Type B pancreatic cell (in vitro differentiated cells): ENCODE measurements at regions not wholly inside any gene's neighbourhood (a gene's known extent, or its start where the extent isn't known, plus 50 kb on each side); places are given as distances from the start of the nearest gene placed in this dataset.
"Not testable (repeated sequence)": the region's sequence is repeated elsewhere in the genome, so short reads cannot be mapped to it uniquely, and the experiment has no call there.

Experiments used
- DNase-seq: peaks from one replicate; pipeline ENCODE4 v3.0.0; 2021; ENCODE audit warnings: mixed read lengths; ENCODE audit not compliant: unreplicated experiment; ENCODE audit errors: extremely low spot score
- H3K27ac Mint-ChIP-seq: 2 replicates; pipeline ENCODE4 v1.8.0; 2021; ENCODE audit warnings: mild to moderate bottlenecking, mixed read lengths
- H3K27me3 Mint-ChIP-seq: 2 replicates; pipeline ENCODE4 v1.8.0; 2021; ENCODE audit warnings: mixed read lengths
- H3K36me3 Mint-ChIP-seq: 2 replicates; pipeline ENCODE4 v1.8.0; 2021; ENCODE audit warnings: mixed read lengths
- H3K4me1 Mint-ChIP-seq: one replicate; pipeline ENCODE4 v1.8.0; 2021; ENCODE audit warnings: mixed read lengths; ENCODE audit not compliant: unreplicated experiment
- H3K4me3 Mint-ChIP-seq: 2 replicates; pipeline ENCODE4 v1.8.0; 2021; ENCODE audit warnings: mild to moderate bottlenecking, mixed read lengths
- H3K9me3 Mint-ChIP-seq: 2 replicates; pipeline ENCODE4 v1.8.0; 2021; ENCODE audit warnings: mixed read lengths
- TF ChIP-seq, protein P1 (sequence below): fragments of 200-600 bp; sonication (generic); conservative IDR thresholded peaks from 2 replicates; pipeline ENCODE4 v1.5.0; 2021; ENCODE audit warnings: antibody characterized with exemption, mild to moderate bottlenecking

DNA sequence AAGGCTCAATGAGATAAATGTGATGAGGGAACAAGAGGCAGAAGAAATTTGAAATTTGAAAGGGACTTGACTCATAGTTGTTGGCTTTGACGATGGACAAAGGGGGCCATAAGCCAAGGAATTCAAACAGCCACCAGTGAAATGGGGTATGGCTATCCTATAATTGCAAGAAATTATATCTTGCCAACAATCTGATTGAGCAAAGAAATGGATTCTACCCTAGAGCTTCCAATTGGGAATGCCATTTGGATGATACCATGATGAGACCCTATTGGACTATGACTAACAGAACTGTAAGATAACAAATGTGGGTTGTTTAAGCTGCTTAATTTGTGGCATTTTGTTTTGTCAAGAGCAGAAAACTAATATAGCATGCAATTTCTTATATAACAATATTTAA lies 270.1 kb upstream of the ARSJ start:
- peaks cover 4% of the 10 kb centered on the region for H3K27me3 Mint-ChIP-seq
- no peak for DNase-seq

DNA sequence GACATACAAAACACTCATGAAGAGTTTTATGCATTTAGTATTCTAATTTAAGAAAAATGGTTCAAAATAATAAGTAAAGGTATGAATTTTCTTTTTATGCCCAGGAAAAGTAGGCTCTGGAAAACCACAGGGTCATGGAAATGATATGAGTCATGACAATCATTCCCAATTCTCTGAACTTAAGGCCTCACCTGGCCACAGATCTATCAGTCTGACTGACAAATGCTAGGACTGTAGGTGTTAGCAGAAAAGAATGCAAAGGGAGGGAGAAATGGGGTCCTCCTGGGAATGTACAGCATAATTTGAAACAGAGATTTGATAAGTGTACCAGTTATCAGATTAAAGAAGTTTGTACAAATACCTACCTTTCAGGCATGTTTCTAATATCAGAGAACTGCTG lies 270.5 kb upstream of the ARSJ start:
- TF ChIP-seq, protein P1, sequence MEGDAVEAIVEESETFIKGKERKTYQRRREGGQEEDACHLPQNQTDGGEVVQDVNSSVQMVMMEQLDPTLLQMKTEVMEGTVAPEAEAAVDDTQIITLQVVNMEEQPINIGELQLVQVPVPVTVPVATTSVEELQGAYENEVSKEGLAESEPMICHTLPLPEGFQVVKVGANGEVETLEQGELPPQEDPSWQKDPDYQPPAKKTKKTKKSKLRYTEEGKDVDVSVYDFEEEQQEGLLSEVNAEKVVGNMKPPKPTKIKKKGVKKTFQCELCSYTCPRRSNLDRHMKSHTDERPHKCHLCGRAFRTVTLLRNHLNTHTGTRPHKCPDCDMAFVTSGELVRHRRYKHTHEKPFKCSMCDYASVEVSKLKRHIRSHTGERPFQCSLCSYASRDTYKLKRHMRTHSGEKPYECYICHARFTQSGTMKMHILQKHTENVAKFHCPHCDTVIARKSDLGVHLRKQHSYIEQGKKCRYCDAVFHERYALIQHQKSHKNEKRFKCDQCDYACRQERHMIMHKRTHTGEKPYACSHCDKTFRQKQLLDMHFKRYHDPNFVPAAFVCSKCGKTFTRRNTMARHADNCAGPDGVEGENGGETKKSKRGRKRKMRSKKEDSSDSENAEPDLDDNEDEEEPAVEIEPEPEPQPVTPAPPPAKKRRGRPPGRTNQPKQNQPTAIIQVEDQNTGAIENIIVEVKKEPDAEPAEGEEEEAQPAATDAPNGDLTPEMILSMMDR = no peak
- no peak for DNase-seq
- H3K4me3 Mint-ChIP-seq = no peak overlapping the region
- no peak overlapping the region for H3K27ac Mint-ChIP-seq
- H3K4me1 Mint-ChIP-seq = peaks cover 6% of the 10 kb centered on the region
- H3K36me3 Mint-ChIP-seq = no peaks in the 10 kb centered on the region
- H3K9me3 Mint-ChIP-seq = peaks cover 5% of the 10 kb centered on the region
- peaks cover 4% of the 10 kb centered on the region for H3K27me3 Mint-ChIP-seq

More for the DNA sequence above, 270.1 kb upstream of the ARSJ start:
- peaks cover 5% of the 10 kb centered on the region for H3K9me3 Mint-ChIP-seq
- H3K27ac Mint-ChIP-seq = no peak overlapping the region
- TF ChIP-seq, protein P1 = no peak
- no peaks in the 10 kb centered on the region for H3K36me3 Mint-ChIP-seq
- peaks cover 6% of the 10 kb centered on the region for H3K4me1 Mint-ChIP-seq
- H3K4me3 Mint-ChIP-seq = no peak overlapping the region

DNA sequence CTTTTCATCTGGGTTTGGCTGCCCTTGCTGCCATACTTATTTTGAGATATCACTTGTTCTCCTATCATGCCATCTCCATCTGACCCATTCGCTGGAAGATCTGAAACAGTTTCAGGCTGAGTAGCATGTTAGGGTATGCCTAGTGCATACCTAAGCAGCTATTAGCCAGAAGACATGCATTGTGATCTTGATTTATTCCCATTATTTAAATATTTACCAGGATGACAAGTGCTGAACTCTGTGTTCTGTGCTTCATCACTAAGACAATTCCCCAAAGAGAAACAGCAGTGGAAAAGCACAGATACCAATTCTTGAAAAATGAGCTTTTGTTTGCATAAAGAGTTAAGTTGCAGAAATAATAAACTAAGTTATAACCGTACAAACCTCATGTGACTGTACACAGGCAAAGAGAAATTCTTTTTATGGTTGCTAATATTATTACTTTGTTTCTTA lies 271.0 kb upstream of the ARSJ start:
- peaks cover 4% of the 10 kb centered on the region for H3K27me3 Mint-ChIP-seq
- peaks cover 6% of the 10 kb centered on the region for H3K4me1 Mint-ChIP-seq
- TF ChIP-seq, protein P1 = no peak
- H3K27ac Mint-ChIP-seq = peak overlapping the region; percentile 35
- H3K9me3 Mint-ChIP-seq = peaks cover 5% of the 10 kb centered on the region
- DNase-seq = no peak
- no peaks in the 10 kb centered on the region for H3K36me3 Mint-ChIP-seq
- H3K4me3 Mint-ChIP-seq = no peak overlapping the region

GRCh38 chr4:114251020-114251419 lies 271.6 kb upstream of the ARSJ start:
- DNase-seq = no peak
- H3K4me1 Mint-ChIP-seq = peaks cover 6% of the 10 kb centered on the region
- peaks cover 5% of the 10 kb centered on the region for H3K9me3 Mint-ChIP-seq
- no peak overlapping the region for H3K4me3 Mint-ChIP-seq
- H3K36me3 Mint-ChIP-seq = no peaks in the 10 kb centered on the region
- TF ChIP-seq, protein P1 = no peak
- H3K27me3 Mint-ChIP-seq = peaks cover 4% of the 10 kb centered on the region
- H3K27ac Mint-ChIP-seq = no peak overlapping the region

- no peak overlapping the region for H3K27ac Mint-ChIP-seq
- H3K4me3 Mint-ChIP-seq = no peak overlapping the region
- peaks cover 5% of the 10 kb centered on the region for H3K9me3 Mint-ChIP-seq
- DNase-seq = no peak
- no peaks in the 10 kb centered on the region for H3K36me3 Mint-ChIP-seq
- TF ChIP-seq, protein P1 = no peak
- peaks cover 6% of the 10 kb centered on the region for H3K4me1 Mint-ChIP-seq
- H3K27me3 Mint-ChIP-seq = peaks cover 4% of the 10 kb centered on the region
Measured at GRCh38 chr4:114252499-114252898, 273.1 kb upstream of the ARSJ start.

DNA sequence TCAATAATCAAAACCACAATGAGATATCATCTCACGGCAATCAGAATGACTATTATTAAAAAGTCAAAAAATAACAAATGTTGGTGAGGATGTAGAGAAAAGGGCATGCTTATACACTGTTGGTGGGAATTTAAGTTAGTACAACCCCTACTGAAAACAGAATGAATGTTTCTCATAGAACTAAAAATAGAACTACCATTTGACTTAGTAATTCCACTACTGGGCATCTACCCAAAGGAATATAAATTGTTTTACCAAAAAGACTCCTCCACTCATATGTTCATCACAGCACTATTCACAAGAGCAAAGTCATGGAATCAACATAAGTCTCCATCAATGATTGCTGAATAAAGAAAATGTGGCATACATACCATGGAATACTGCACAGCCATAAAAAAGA lies 278.1 kb upstream of the ARSJ start:
- no peaks in the 10 kb centered on the region for H3K36me3 Mint-ChIP-seq
- no peak overlapping the region for H3K4me3 Mint-ChIP-seq
- no peaks in the 10 kb centered on the region for H3K27me3 Mint-ChIP-seq
- no peak for DNase-seq
- TF ChIP-seq, protein P1 = no peak
- no peak overlapping the region for H3K27ac Mint-ChIP-seq
- no peaks in the 10 kb centered on the region for H3K4me1 Mint-ChIP-seq
- no peaks in the 10 kb centered on the region for H3K9me3 Mint-ChIP-seq

- H3K4me1 Mint-ChIP-seq, H3K9me3 Mint-ChIP-seq, DNase-seq, H3K36me3 Mint-ChIP-seq, H3K27me3 Mint-ChIP-seq, H3K27ac Mint-ChIP-seq, H3K4me3 Mint-ChIP-seq: not testable (repeated sequence)
Measured at GRCh38 chr4:114262421-114262820, 283.0 kb upstream of the ARSJ start.
